IMR-90 (cell line): ENCODE measurements at regions not wholly inside any gene's neighbourhood (a gene's known extent, or its start where the extent isn't known, plus 50 kb on each side); places are given as distances from the start of the nearest gene placed in this dataset.

Source experiments
- ATAC-seq: fragments of 200-7000 bp; cut with Tn5 transposase; 2 replicates; pipeline ENCODE4 v1.9.1; 2020; ENCODE audit warnings: low read depth, mild to moderate bottlenecking, moderate library complexity
- BruUV-seq: library from RNA; stranded (reverse); fragments of 400-500 nt; replicated peaks from 2 replicates; lab custom pipeline; 2021; lab: Mats Ljungman, UMichigan
- CTCF ChIA-PET: fragments of 300-600 bp; formaldehyde crosslinking; extraction: SDS; loops from one replicate; lab custom pipeline; 2021; ENCODE audit warnings: antibody characterized with exemption; lab: Yijun Ruan, JAX
- POLR2A ChIA-PET: fragments of 300-600 bp; sonication (Branson Sonifier 250); formaldehyde crosslinking; loops from one replicate; lab custom pipeline; 2022; ENCODE audit warnings: antibody characterized with exemption; ENCODE audit not compliant: unreplicated experiment; lab: Charles Lee
- DNase-seq: peaks from one replicate; pipeline ENCODE4 v3.0.0; 2013
- H2AFZ ChIP-seq: replicated peaks from 2 replicates; pipeline ENCODE3; 2013; ENCODE audit warnings: low read length, mild to moderate bottlenecking; ENCODE audit not compliant: poor library complexity
- H2AK5ac ChIP-seq: 2 replicates; pipeline ENCODE4 v1.6.1; 2013; ENCODE audit warnings: low read depth, low read length, inconsistent platforms
- H2AK9ac ChIP-seq: replicated peaks from 2 replicates; pipeline ENCODE3; 2013; ENCODE audit warnings: mild to moderate bottlenecking, low read depth, low read length, moderate library complexity; ENCODE audit not compliant: poor library complexity
- H2BK120ac ChIP-seq: 2 replicates; pipeline ENCODE4 v1.6.1; 2013; ENCODE audit warnings: low read depth, low read length, inconsistent platforms
- H2BK15ac ChIP-seq: 3 replicates; pipeline ENCODE4 v1.6.1; 2013; ENCODE audit warnings: low read depth, low read length, inconsistent platforms
- H2BK20ac ChIP-seq: 2 replicates; pipeline ENCODE4 v1.6.1; 2013; ENCODE audit warnings: low read depth, mild to moderate bottlenecking, inconsistent platforms, low read length, moderate library complexity
- H2BK5ac ChIP-seq: 2 replicates; pipeline ENCODE4 v1.6.1; 2013; ENCODE audit warnings: mild to moderate bottlenecking, low read depth, low read length, inconsistent platforms; ENCODE audit not compliant: poor library complexity, severe bottlenecking
- H3K14ac ChIP-seq: replicated peaks from 2 replicates; pipeline ENCODE4 v1.6.1; 2013; ENCODE audit warnings: low read depth, low read length, inconsistent platforms
- H3K18ac ChIP-seq: 2 replicates; pipeline ENCODE4 v1.6.1; 2013; ENCODE audit warnings: low read depth, low read length, control low read depth
- H3K23ac ChIP-seq: 2 replicates; pipeline ENCODE4 v1.6.1; 2013; ENCODE audit warnings: low read depth, low read length, inconsistent platforms
- H3K27ac ChIP-seq: 2 replicates; pipeline ENCODE4 v1.5.1; 2013; ENCODE audit warnings: mild to moderate bottlenecking, control low read depth, low read length; ENCODE audit not compliant: insufficient read depth
- H3K27me3 ChIP-seq: 2 replicates; pipeline ENCODE4 v1.6.1; 2013; ENCODE audit warnings: low read length; ENCODE audit not compliant: control insufficient read depth, insufficient read depth
- H3K36me3 ChIP-seq: 2 replicates; pipeline ENCODE4 v1.6.1; 2013; ENCODE audit warnings: low read length, mixed read lengths; ENCODE audit not compliant: control insufficient read depth, insufficient read depth
- H3K4ac ChIP-seq: 2 replicates; pipeline ENCODE4 v1.6.1; 2013; ENCODE audit warnings: low read depth, low read length, inconsistent platforms
- H3K4me1 ChIP-seq: 2 replicates; pipeline ENCODE4 v1.6.1; 2013; ENCODE audit warnings: low read length, mixed read lengths; ENCODE audit not compliant: control insufficient read depth, insufficient read depth
- H3K4me2 ChIP-seq: 2 replicates; pipeline ENCODE4 v1.6.1; 2013; ENCODE audit warnings: low read depth, mild to moderate bottlenecking, control low read depth, low read length, moderate library complexity
- H3K4me3 ChIP-seq: 2 replicates; pipeline ENCODE4 v1.5.1; 2013; ENCODE audit warnings: low read depth, mild to moderate bottlenecking, control low read depth, low read length, moderate library complexity; ENCODE audit not compliant: insufficient read depth
- H3K56ac ChIP-seq: 2 replicates; pipeline ENCODE4 v1.6.1; 2013; ENCODE audit warnings: low read length, inconsistent platforms; ENCODE audit not compliant: insufficient read depth; ENCODE audit errors: extremely low read depth
- H3K79me1 ChIP-seq, 2 experiments: 2 replicates each; pipeline ENCODE4 v1.6.1; 2013; ENCODE audit warnings: low read length in 2 of 2, inconsistent platforms in 1 of 2, low read depth in 1 of 2
- H3K9ac ChIP-seq: 2 replicates; pipeline ENCODE4 v1.6.1; 2013; ENCODE audit warnings: low read depth, low read length, control low read depth
- H3K9me1 ChIP-seq: 2 replicates; pipeline ENCODE4 v1.6.1; 2013; ENCODE audit warnings: low read length, inconsistent platforms; ENCODE audit not compliant: insufficient read depth
- H3K9me3 ChIP-seq: 2 replicates; pipeline ENCODE4 v1.6.1; 2013; ENCODE audit warnings: low read length; ENCODE audit not compliant: control insufficient read depth, insufficient read depth
- H4K20me1 ChIP-seq: 2 replicates; pipeline ENCODE4 v1.6.1; 2013; ENCODE audit warnings: low read length, inconsistent platforms; ENCODE audit not compliant: insufficient read depth
- H4K5ac ChIP-seq: 2 replicates; pipeline ENCODE4 v1.6.1; 2013; ENCODE audit warnings: mild to moderate bottlenecking, low read depth, low read length, control low read depth
- H4K8ac ChIP-seq, 2 experiments: 2 replicates each; pipeline ENCODE4 v1.6.1; 2013; ENCODE audit warnings: low read depth in 2 of 2, low read length in 2 of 2, control low read depth in 1 of 2, inconsistent platforms in 1 of 2
- H4K91ac ChIP-seq: 2 replicates; pipeline ENCODE4 v1.6.1; 2013; ENCODE audit warnings: low read depth, low read length, inconsistent platforms; ENCODE audit not compliant: insufficient read depth
- BHLHE40 ChIP-seq: fragments of 150-350 bp; IDR thresholded peaks from 2 replicates; pipeline ENCODE4 v1.6.1; 2016; ENCODE audit warnings: mild to moderate bottlenecking, low read depth, low read length
- CEBPB ChIP-seq: IDR thresholded peaks from 2 replicates; pipeline ENCODE4 v1.6.1; 2012; ENCODE audit warnings: low read depth, low read length, improper control_type of control experiment
- CHD1 ChIP-seq: IDR thresholded peaks from 2 replicates; pipeline ENCODE4 v1.6.1; 2012; ENCODE audit warnings: low read depth, low read length, improper control_type of control experiment
- CTCF ChIP-seq: conservative IDR thresholded peaks from 2 replicates; pipeline ENCODE4 v1.5.1; 2012; ENCODE audit warnings: mild to moderate bottlenecking, low read depth, low read length, improper control_type of control experiment
- ELK1 ChIP-seq: fragments of 150-350 bp; IDR thresholded peaks from 2 replicates; pipeline ENCODE4 v1.6.1; 2016; ENCODE audit warnings: low read depth, mild to moderate bottlenecking, low read length, moderate library complexity, borderline replicate concordance
- MXI1 ChIP-seq: IDR thresholded peaks from 2 replicates; pipeline ENCODE4 v1.6.1; 2012; ENCODE audit warnings: low read depth, mild to moderate bottlenecking, low read length, moderate library complexity, borderline replicate concordance
- POLR2A ChIP-seq: IDR thresholded peaks from 2 replicates; pipeline ENCODE4 v1.6.1; 2012; ENCODE audit warnings: mild to moderate bottlenecking, low read depth, low read length
- RAD21 ChIP-seq: IDR thresholded peaks from 2 replicates; pipeline ENCODE4 v1.6.1; 2012; ENCODE audit warnings: low read length, improper control_type of control experiment
- RCOR1 ChIP-seq: IDR thresholded peaks from 2 replicates; pipeline ENCODE4 v1.6.1; 2012; ENCODE audit warnings: mild to moderate bottlenecking, low read length, improper control_type of control experiment; ENCODE audit not compliant: insufficient replicate concordance
- RFX5 ChIP-seq: IDR thresholded peaks from 2 replicates; pipeline ENCODE4 v1.8.0; 2012; ENCODE audit warnings: low read depth, mild to moderate bottlenecking, low read length, moderate library complexity
- USF2 ChIP-seq: fragments of 150-350 bp; IDR thresholded peaks from 2 replicates; pipeline ENCODE4 v1.6.1; 2017; ENCODE audit warnings: mild to moderate bottlenecking, antibody characterized with exemption, low read length, low read depth
- WGBS, 2 experiments: methylation state at CpG; one replicate each; pipeline versions ENCODE4 v1.1.5 to v1.1.7; 2013; ENCODE audit warnings: missing lambda C conversion rate in 2 of 2; ENCODE audit not compliant: insufficient read length in 1 of 2; ENCODE audit errors: extremely low coverage in 2 of 2; 5-methylcytosine and 5-hydroxymethylcytosine counted together
- dilution Hi-C: fragments of 300-500 bp; cut with HindIII; formaldehyde crosslinking; loops from one replicate; pipeline ENCODE4 v1.14.3; 2018; ENCODE audit warnings: low sequenced_read_pairs; ENCODE audit not compliant: unreplicated experiment
- in situ Hi-C: fragments of 300-500 bp; cut with MboI; formaldehyde crosslinking; loops from 3 replicates; pipeline ENCODE4 v1.14.3; 2019; ENCODE audit warnings: low sequenced_read_pairs, inconsistent platforms, mixed read lengths
- intact Hi-C: fragments of 100-400 bp; cut with micrococcal nuclease; formaldehyde crosslinking; loops from 2 replicates; pipeline ENCODE4 v1.10.0; 2022

- dilution Hi-C loops (no loop called here), in situ Hi-C loops (no loop called here), intact Hi-C loops (no loop called here)
- BruUV-seq = no TSS peak
- ATAC-seq (no peak), DNase-seq (no peak)
- ChIA-PET POLR2A (no interaction called here), CTCF (interaction anchor here (0.9 kb wide), 1 partner anchor 16 kb away, joined by 3 read pairs; no protein-coding TSS in a partner anchor)
- Histone ChIP-seq H3K4me2 (no peak overlapping the region), H3K4ac (no peak overlapping the region), H3K56ac (no peak overlapping the region), H2AK5ac (no peak overlapping the region), H3K36me3 (no peaks in the 10 kb centered on the region), H3K18ac (no peak overlapping the region), H2BK120ac (no peak overlapping the region), H3K27ac (no peak overlapping the region), H3K14ac (no peak overlapping the region), H2BK15ac (no peak overlapping the region), H3K27me3 (no peaks in the 10 kb centered on the region), H3K4me3 (no peak overlapping the region), H3K4me1 (no peaks in the 10 kb centered on the region), H2BK20ac (no peak overlapping the region), H3K9ac (no peak overlapping the region), H2BK5ac (no peak overlapping the region), H4K20me1 (no peaks in the 10 kb centered on the region), H4K8ac (no peak overlapping the region), H4K5ac (no peak overlapping the region), H3K23ac (no peak overlapping the region), H4K91ac (no peak overlapping the region), H2AK9ac (no peak overlapping the region), H3K79me1 (no peaks in the 10 kb centered on the region), H3K9me1 (no peaks in the 10 kb centered on the region), H3K9me3 (no peaks in the 10 kb centered on the region), H2AFZ (no peak overlapping the region)
- WGBS, 2 experiments = no CpG with 5 or more reads among the region's 1 CpG
- TF ChIP-seq RCOR1 (no peak), ELK1 (no peak), CHD1 (no peak), BHLHE40 (no peak), USF2 (no peak), RAD21 (no peak), POLR2A (no peak), MXI1 (no peak), CTCF (no peak), RFX5 (no peak), CEBPB (no peak)
Measured at GRCh38 chr5:40082313-40082712, 597.4 kb upstream of the PTGER4 start.
